MM.1S (cell line): ENCODE measurements at regions not wholly inside any gene's neighbourhood (a gene's known extent, or its start where the extent isn't known, plus 50 kb on each side); places are given as distances from the start of the nearest gene placed in this dataset.
A peak's percentile ranks its signal among the peaks of the same experiment; 100 is the strongest.

Source experiments
- DNase-seq: peaks from one replicate; pipeline ENCODE4 v3.0.0-alpha.2; 2015
- H2AFZ ChIP-seq: fragments of 300-600 bp; sonication (generic); 2 replicates; pipeline ENCODE4 v1.6.0; 2016; ENCODE audit warnings: antibody characterized with exemption, low read length
- H3F3A ChIP-seq: fragments of 300-600 bp; sonication (generic); 2 replicates; pipeline ENCODE4 v1.6.1; 2016; ENCODE audit warnings: mild to moderate bottlenecking, antibody characterized with exemption, low read length, moderate library complexity, mixed read lengths; ENCODE audit not compliant: insufficient read depth
- H3K27ac ChIP-seq: fragments of 300-600 bp; sonication (generic); 2 replicates; pipeline ENCODE4 v1.5.1; 2016; ENCODE audit warnings: mild to moderate bottlenecking, low read length
- H3K27me3 ChIP-seq: fragments of 300-600 bp; sonication (generic); replicated peaks from 2 replicates; pipeline ENCODE4 v1.6.0; 2016; ENCODE audit warnings: low read length; ENCODE audit not compliant: insufficient read depth
- H3K36me3 ChIP-seq: fragments of 300-600 bp; sonication (generic); replicated peaks from 2 replicates; pipeline ENCODE4 v1.6.1; 2016; ENCODE audit warnings: mild to moderate bottlenecking, low read length, mixed read lengths; ENCODE audit not compliant: insufficient read depth
- H3K4me1 ChIP-seq: fragments of 300-600 bp; sonication (generic); 2 replicates; pipeline ENCODE4 v1.6.1; 2016; ENCODE audit warnings: low read length, mixed read lengths
- H3K4me2 ChIP-seq: fragments of 300-600 bp; sonication (generic); 2 replicates; pipeline ENCODE4 v1.6.0; 2016; ENCODE audit warnings: low read depth, low read length
- H3K4me3 ChIP-seq: fragments of 300-600 bp; sonication (generic); 2 replicates; pipeline ENCODE4 v1.5.1; 2016; ENCODE audit warnings: low read length, mixed read lengths
- H3K79me2 ChIP-seq: fragments of 300-600 bp; sonication (generic); 2 replicates; pipeline ENCODE4 v1.6.1; 2016; ENCODE audit warnings: mixed run types, low read length, mixed read lengths
- H3K9ac ChIP-seq: fragments of 300-600 bp; sonication (generic); 2 replicates; pipeline ENCODE4 v1.6.1; 2016; ENCODE audit warnings: low read length, mixed read lengths
- H3K9me2 ChIP-seq: fragments of 300-600 bp; sonication (generic); replicated peaks from 2 replicates; pipeline ENCODE4 v1.6.1; 2016; ENCODE audit warnings: mild to moderate bottlenecking, low read length, mixed read lengths; ENCODE audit not compliant: insufficient read depth
- H3K9me3 ChIP-seq: fragments of 300-600 bp; sonication (generic); replicated peaks from 2 replicates; pipeline ENCODE4 v1.6.1; 2016; ENCODE audit warnings: mild to moderate bottlenecking, low read length, mixed read lengths; ENCODE audit not compliant: insufficient read depth
- H4K20me1 ChIP-seq: fragments of 300-600 bp; sonication (generic); 2 replicates; pipeline ENCODE4 v1.6.1; 2016; ENCODE audit warnings: mild to moderate bottlenecking, low read length, moderate library complexity, mixed read lengths; ENCODE audit not compliant: insufficient read depth
- EZH2 ChIP-seq: fragments of 300-600 bp; sonication (generic); optimal IDR thresholded peaks from 2 replicates; pipeline ENCODE3; 2017; ENCODE audit warnings: low read depth, mild to moderate bottlenecking, antibody characterized with exemption, low read length, mixed read lengths
- EZH2phosphoT487 ChIP-seq: fragments of 300-600 bp; sonication (generic); IDR thresholded peaks from 2 replicates; pipeline ENCODE4 v1.6.1; 2018; ENCODE audit warnings: antibody characterized with exemption, low read length
- TF ChIP-seq, protein P1 (sequence below): fragments of 300-600 bp; sonication (generic); IDR thresholded peaks from 2 replicates; pipeline ENCODE4 v1.5.1; 2016; ENCODE audit warnings: antibody characterized with exemption, low read length, mixed read lengths

DNA sequence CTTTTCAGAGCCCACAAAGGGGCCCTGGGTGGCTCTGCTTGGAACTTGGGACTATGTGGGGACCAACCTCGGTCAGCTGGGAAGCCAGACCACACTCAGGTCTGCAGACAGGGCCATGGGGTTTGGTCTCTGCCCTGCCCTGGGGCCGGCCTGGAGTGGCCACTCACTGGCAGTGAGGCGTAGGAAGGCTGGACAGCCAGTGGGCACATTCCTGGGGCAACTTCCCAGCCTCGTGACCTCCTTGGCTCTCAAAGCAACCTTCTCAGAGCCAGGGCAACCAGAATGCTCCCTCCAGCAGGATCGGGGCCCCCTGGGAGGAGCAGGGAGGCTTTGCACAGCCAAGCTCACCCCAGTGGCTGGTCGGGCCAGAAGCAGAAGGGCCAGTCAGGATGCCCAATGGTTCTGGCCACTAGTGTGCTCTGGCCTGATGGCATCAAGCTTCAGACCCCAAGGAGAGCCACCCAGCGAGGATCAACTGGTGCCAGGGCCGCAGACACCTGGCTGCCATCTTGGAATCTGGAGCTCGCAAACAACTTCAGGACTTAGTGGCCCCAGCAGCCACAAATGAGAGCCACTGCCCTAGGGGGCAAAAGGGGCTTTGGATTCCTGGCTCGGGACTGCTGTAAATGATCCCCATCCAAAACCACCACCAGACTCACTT lies 87.1 kb downstream of the MYEOV start:
- Histone ChIP-seq H3F3A (no peaks in the 10 kb centered on the region), H3K27ac (no peak overlapping the region), H2AFZ (no peak overlapping the region), H4K20me1 (no peaks in the 10 kb centered on the region), H3K79me2 (no peaks in the 10 kb centered on the region), H3K27me3 (no peaks in the 10 kb centered on the region), H3K4me3 (no peak overlapping the region), H3K9me2 (no peaks in the 10 kb centered on the region), H3K9me3 (no peaks in the 10 kb centered on the region), H3K4me2 (no peak overlapping the region), H3K9ac (no peak overlapping the region), H3K4me1 (peaks cover 13% of the 10 kb centered on the region; the same call in 1 of the 2 replicates), H3K36me3 (no peaks in the 10 kb centered on the region)
- TF ChIP-seq EZH2phosphoT487 (no peak), EZH2 (no peak)
- TF ChIP-seq, protein P1, sequence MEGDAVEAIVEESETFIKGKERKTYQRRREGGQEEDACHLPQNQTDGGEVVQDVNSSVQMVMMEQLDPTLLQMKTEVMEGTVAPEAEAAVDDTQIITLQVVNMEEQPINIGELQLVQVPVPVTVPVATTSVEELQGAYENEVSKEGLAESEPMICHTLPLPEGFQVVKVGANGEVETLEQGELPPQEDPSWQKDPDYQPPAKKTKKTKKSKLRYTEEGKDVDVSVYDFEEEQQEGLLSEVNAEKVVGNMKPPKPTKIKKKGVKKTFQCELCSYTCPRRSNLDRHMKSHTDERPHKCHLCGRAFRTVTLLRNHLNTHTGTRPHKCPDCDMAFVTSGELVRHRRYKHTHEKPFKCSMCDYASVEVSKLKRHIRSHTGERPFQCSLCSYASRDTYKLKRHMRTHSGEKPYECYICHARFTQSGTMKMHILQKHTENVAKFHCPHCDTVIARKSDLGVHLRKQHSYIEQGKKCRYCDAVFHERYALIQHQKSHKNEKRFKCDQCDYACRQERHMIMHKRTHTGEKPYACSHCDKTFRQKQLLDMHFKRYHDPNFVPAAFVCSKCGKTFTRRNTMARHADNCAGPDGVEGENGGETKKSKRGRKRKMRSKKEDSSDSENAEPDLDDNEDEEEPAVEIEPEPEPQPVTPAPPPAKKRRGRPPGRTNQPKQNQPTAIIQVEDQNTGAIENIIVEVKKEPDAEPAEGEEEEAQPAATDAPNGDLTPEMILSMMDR = no peak
- no peak for DNase-seq

DNA sequence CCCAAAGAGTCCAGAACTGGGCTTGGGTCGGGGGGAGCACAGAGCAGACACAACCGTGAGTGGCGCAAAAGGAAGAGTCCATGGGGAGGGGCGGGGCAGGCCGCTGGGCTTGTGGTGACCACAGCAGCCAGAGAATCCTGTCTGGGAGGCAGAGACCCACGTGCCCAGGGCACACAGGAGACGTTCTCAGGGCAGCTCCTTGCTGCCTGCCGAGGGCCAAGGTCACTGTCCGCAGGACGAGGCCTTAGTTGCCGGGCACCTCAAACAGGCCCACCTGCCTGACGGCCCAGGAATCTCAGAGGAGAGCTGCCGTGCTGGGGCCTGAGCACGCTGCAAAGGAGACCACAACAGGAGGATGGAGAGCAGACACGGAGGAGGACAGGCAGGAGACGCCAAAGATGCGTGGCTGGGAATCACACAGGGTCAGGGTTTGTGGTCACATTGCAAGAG lies 87.8 kb downstream of the MYEOV start:
- Histone ChIP-seq H3K79me2 (no peaks in the 10 kb centered on the region), H3K9ac (no peak overlapping the region; the same call in 1 of the 2 replicates), H3K4me3 (peak overlapping the region; percentile 47; the same call in 1 of the 2 replicates), H2AFZ (peak overlapping the region; percentile 78), H4K20me1 (no peaks in the 10 kb centered on the region), H3K4me2 (peak overlapping the region; percentile 65; the same call in 1 of the 2 replicates), H3K27ac (peak overlapping the region; percentile 40; the same call in 1 of the 2 replicates), H3K9me2 (no peaks in the 10 kb centered on the region), H3K36me3 (no peaks in the 10 kb centered on the region), H3F3A (no peaks in the 10 kb centered on the region), H3K4me1 (peaks cover 13% of the 10 kb centered on the region; the same call in 1 of the 2 replicates), H3K9me3 (no peaks in the 10 kb centered on the region), H3K27me3 (no peaks in the 10 kb centered on the region)
- TF ChIP-seq, protein P1 = no peak
- no peak for TF ChIP-seq EZH2
- TF ChIP-seq EZH2phosphoT487 = no peak
- DNase-seq = no peak

DNA sequence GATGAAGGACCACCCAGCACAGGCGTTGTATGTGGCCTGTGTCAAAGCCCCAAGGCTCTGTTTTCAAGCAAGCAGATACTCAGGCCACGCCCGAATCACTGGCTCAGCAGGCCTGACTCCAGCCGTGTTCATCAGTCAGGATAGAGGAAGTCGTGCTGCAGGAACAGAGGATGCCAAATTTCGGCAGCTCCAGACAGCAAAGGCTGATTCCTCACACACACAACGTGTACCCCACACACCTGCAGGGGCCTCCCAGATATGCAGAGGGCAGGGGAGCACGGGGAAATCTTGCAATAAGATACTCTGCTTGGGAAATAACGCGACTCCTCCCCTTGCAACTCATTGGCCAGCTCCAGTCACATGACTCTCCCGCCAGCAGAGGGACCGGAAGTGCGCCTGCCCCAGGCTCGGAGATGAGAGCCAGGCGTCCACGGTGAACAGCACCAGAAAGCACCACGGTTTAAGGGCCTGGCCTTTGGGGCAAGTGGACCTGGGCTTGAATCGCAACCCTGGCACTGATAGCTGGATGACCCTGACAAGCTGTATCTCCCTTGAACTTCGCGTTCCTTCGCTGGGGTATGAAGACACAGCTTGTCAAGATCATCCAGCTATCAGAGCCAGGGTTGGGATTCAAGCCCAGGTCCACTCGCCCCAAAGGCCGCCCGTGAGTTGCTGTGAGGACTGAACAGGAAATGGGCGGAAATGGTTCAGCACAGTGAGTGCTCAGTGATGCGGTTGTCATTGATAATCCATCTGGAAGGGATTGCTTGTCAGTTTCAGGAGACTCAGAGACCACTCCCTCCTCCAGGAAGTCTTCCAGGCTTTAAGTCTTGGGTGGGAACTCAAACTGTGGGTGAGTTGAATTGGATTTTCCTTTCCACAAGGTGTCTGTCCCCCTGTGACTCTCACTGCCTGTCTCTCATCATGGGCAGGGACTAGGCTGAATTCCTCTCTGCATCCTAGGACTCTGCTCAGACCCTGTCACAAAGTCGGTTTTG lies 88.5 kb downstream of the MYEOV start:
- Histone ChIP-seq H2AFZ (peak overlapping the region; percentile 78), H3K4me1 (peaks cover 13% of the 10 kb centered on the region; the same call in 1 of the 2 replicates), H3K27ac (peak overlapping the region; percentile 40; the same call in 1 of the 2 replicates), H3K4me2 (peak overlapping the region; percentile 65), H3K79me2 (no peaks in the 10 kb centered on the region), H3K9me3 (no peaks in the 10 kb centered on the region), H4K20me1 (no peaks in the 10 kb centered on the region), H3K9me2 (no peaks in the 10 kb centered on the region), H3F3A (no peaks in the 10 kb centered on the region), H3K36me3 (no peaks in the 10 kb centered on the region), H3K4me3 (peak overlapping the region; percentile 47), H3K9ac (peak overlapping the region; percentile 35; the same call in 1 of the 2 replicates), H3K27me3 (no peaks in the 10 kb centered on the region)
- no peak for TF ChIP-seq EZH2phosphoT487
- TF ChIP-seq EZH2 = no peak
- TF ChIP-seq, protein P1 = no peak
- peak; percentile 46 for DNase-seq
